Activated CD4-positive, CD25-positive, alpha-beta regulatory T cell treated with anti-CD3 and anti-CD28 coated beads, Interleukin-2, amount 50 U/mL, for 16 hours (primary cell): ENCODE measurements at regions not wholly inside any gene's neighbourhood (a gene's known extent, or its start where the extent isn't known, plus 50 kb on each side); places are given as distances from the start of the nearest gene placed in this dataset.

Source experiments
- DNase-seq: peaks from one replicate; pipeline ENCODE4 v3.0.0-alpha.2; 2020; ENCODE audit warnings: low read depth, low spot score

DNA sequence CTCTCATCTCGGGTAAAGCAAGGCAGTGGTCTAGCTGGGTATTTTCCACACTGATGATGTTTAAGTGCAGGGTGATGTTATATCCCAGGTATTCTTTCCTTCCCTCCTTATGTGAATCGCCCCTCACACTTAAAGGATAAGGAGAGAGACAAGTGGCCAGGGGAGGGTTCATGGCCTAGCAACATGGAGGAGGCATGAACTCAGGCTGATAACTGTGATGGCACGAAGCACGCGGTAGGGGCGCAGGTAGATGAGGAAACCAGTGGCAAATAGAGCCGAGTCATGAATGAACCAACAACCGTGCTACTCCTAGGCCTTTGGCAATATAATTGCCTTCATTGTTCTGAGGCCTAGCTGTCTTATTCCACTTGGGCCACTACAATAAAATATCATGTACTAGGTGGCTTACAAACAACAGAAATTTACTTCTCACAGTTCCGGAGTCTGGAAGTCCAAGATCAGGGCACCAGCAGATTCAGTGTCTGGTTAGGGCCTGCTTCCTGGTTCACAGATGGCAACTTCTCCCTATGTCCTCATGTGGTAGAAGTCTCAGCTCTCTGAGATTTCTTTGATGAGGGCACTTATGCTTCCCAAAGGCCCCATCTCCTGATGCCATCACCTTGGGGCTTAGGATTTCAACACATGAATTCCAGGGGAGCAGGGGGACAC, 56.0 kb upstream of the PIK3CG start:
- DNase-seq = no peak

DNA sequence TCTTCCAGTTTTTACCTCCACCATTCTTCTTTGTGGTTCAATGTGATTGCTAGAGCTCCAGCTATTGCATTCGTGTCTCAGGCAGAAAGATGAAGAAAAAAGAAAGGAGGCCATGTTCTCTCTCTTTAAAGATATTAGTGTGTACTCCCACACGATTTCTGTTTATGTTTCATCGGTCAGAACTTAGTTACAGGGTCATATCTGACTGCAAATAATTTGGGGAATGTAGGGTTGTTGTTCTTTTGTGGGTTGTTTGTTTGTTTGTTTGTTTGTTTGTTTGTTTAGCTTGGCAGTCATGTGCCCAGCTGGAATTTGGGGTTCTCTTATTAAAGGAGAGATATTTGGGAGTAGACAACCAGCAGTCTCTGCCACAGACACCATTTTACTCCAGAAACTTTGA, 53.6 kb upstream of the PIK3CG start:
- DNase-seq = no peak

DNA sequence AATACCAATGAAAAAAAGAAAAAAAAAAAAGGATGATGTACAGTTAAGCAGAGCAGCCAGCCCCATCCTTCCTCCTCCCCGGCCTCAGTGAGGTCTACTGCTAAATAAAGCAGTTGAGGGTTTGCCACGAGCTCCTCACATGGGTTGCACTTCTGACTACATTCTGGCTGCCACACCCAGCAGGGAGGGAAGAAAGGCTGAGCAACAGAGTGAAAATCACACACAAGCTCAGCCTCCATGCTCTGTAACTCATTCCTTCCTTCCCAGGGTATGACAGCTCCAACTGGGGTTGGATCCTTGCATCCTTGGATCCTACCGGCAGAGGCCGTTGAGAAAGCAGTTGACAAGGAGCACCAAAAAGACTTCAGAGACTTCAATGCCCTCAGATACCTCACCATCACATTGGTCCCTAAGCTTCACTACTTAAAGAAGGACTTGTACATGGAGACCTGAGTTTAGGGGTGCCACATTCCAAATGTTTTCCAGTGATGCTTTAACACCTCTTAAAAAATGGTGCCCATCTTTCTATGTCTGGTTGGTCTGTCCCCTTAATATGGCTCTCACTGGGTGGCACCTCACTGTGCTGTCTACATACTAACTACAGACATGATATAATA, 52.9 kb upstream of the PIK3CG start:
- DNase-seq = no peak

DNA sequence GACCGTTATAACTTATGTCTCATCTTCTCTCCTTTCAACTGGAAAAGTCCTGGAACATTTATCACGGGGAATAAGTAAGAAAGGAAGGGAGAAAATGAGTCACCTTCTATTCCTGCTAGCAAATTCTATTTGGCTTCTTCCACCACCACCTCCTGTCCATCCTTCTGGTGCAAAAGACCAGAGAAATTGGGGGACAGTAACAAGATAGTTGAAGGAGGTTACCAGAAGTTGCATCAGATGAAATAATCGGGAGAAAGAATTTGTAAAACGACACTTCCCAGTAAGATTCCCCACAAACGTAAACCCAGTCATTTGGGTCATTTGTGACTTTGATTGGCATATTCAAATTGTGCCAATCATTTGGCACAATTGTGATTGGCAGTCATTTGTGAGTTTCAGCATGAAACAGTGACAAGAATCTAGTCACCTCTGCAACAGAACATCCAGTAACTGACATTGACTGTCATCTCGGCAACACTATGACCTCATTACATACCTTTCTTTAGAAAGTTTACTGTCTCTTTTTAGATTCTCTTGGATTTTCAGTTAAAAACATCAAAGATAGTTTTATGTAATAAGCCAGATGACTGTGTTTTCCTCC, 51.3 kb upstream of the PIK3CG start:
- no peak for DNase-seq

DNA sequence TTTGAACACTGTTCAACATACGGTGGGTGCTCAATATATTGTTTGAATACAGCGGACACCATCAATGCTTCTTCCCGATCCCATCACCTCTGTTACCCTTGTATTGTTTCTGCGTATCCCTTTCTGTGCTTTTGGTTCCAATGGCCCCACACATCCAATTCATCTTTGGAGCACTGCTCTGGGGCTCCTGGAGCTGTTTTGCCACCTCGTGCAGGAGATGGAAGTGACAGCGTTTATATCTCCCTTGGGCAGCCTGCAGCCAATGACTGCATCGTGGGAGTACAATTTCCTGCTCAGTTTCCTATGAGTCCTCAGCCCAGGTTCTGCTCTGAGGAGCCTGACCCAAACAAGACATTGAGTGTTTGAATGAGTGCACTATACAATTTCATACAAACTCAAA, 50.2 kb upstream of the PIK3CG start:
- no peak for DNase-seq
